OCI-LY3 (cell line): ENCODE measurements at regions not wholly inside any gene's neighbourhood (a gene's known extent, or its start where the extent isn't known, plus 50 kb on each side); places are given as distances from the start of the nearest gene placed in this dataset.

ENCODE experiments used
- H2AFZ ChIP-seq: fragments of 200-600, 300-600 bp; shearing (Covaris generic); 2 replicates; pipeline ENCODE4 v1.6.0; 2014; ENCODE audit warnings: antibody characterized with exemption, low read depth, low read length
- H3K27ac ChIP-seq: fragments of 200-600, 300-600 bp; sonication (generic); 2 replicates; pipeline ENCODE4 v1.5.1; 2014; ENCODE audit warnings: mild to moderate bottlenecking, low read length, moderate library complexity, mixed read lengths
- H3K27me3 ChIP-seq: fragments of 200-600, 300-600 bp; sonication (generic); 2 replicates; pipeline ENCODE4 v1.6.1; 2014; ENCODE audit warnings: low read depth, low read length, mixed read lengths
- H3K36me3 ChIP-seq: fragments of 200-600, 300-600 bp; sonication (generic); replicated peaks from 2 replicates; pipeline ENCODE3; 2014; ENCODE audit warnings: low read depth, low read length, mixed read lengths
- H3K4me1 ChIP-seq: fragments of 300-600, 200-600 bp; sonication (generic); 2 replicates; pipeline ENCODE4 v1.6.1; 2014; ENCODE audit warnings: low read length, mixed read lengths
- H3K4me2 ChIP-seq: fragments of 200-600, 300-600 bp; sonication (generic); 2 replicates; pipeline ENCODE4 v1.6.1; 2014; ENCODE audit warnings: low read length, mixed read lengths
- H3K4me3 ChIP-seq: fragments of 300-600, 200-600 bp; sonication (generic); 2 replicates; pipeline ENCODE4 v1.5.1; 2014; ENCODE audit warnings: antibody characterized with exemption, mild to moderate bottlenecking, low read length, moderate library complexity
- H3K79me2 ChIP-seq: fragments of 300-600, 200-600 bp; shearing (Covaris generic); 2 replicates; pipeline ENCODE4 v1.6.1; 2014; ENCODE audit warnings: mild to moderate bottlenecking, low read length, mixed read lengths
- H3K9ac ChIP-seq: fragments of 300-600, 200-600 bp; shearing (Covaris generic); 2 replicates; pipeline ENCODE4 v1.6.0; 2014; ENCODE audit warnings: mild to moderate bottlenecking, low read length, moderate library complexity
- H3K9me3 ChIP-seq: fragments of 200-600, 300-600 bp; shearing (Covaris generic); 2 replicates; pipeline ENCODE4 v1.6.1; 2014; ENCODE audit warnings: low read length, mixed read lengths; ENCODE audit not compliant: insufficient read depth
- H4K20me1 ChIP-seq: fragments of 200-600, 300-600 bp; sonication (generic); 2 replicates; pipeline ENCODE4 v1.6.1; 2016; ENCODE audit warnings: low read length, mixed read lengths; ENCODE audit not compliant: insufficient read depth
- CTCF ChIP-seq: fragments of 200-600, 300-600 bp; sonication (generic); IDR thresholded peaks from 2 replicates; pipeline ENCODE4 v1.5.1; 2014; ENCODE audit warnings: antibody characterized with exemption, low read length, low read depth
- EZH2phosphoT487 ChIP-seq: fragments of 200-600 bp; shearing (Covaris generic); IDR thresholded peaks from 2 replicates; pipeline ENCODE4 v1.6.1; 2018; ENCODE audit warnings: antibody characterized with exemption, mixed run types, low read depth

- H3K36me3 ChIP-seq: no peaks in the 10 kb centered on the region
- H3K4me1 ChIP-seq: no peaks in the 10 kb centered on the region
- H3K9ac ChIP-seq: no peak overlapping the region
- no peaks in the 10 kb centered on the region for H4K20me1 ChIP-seq
- TF ChIP-seq CTCF (no peak), EZH2phosphoT487 (no peak)
- H3K9me3 ChIP-seq: no peaks in the 10 kb centered on the region
- no peak overlapping the region for H3K4me2 ChIP-seq
- H3K79me2 ChIP-seq: no peaks in the 10 kb centered on the region
- H3K4me3 ChIP-seq: no peak overlapping the region
- H3K27ac ChIP-seq: no peak overlapping the region
- no peak overlapping the region for H2AFZ ChIP-seq
- no peaks in the 10 kb centered on the region for H3K27me3 ChIP-seq
These were observed 399.2 kb downstream of the EPM2A start for GRCh38 chr6:145336119-145336518.

DNA sequence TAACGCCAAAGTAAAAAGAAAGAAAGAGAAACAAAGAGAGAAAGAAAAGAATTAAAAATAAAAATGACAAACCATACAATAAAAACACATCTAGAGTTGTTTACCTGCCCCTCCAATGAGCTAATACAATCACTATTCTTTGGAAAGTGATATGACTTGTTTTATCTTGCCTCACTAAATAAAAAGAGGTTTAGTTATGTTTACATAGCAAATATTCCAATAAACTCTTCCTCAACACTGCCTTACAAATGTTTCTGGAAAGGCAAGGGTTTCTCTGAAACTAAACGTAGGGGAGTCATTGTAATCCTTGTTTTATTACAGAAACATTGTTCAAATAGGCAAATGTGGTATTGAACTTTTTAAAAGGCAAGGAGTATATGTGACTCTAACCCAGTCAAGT is 396.2 kb downstream of the EPM2A start:
- H3K36me3 ChIP-seq: no peaks in the 10 kb centered on the region
- H3K27ac ChIP-seq: no peak overlapping the region
- H3K9me3 ChIP-seq: no peaks in the 10 kb centered on the region
- no peak overlapping the region for H3K4me2 ChIP-seq
- no peaks in the 10 kb centered on the region for H3K4me1 ChIP-seq
- no peaks in the 10 kb centered on the region for H3K79me2 ChIP-seq
- no peak overlapping the region for H2AFZ ChIP-seq
- H3K9ac ChIP-seq: no peak overlapping the region
- no peak overlapping the region for H3K4me3 ChIP-seq
- no peaks in the 10 kb centered on the region for H4K20me1 ChIP-seq
- no peaks in the 10 kb centered on the region for H3K27me3 ChIP-seq
- TF ChIP-seq EZH2phosphoT487: no peak

DNA sequence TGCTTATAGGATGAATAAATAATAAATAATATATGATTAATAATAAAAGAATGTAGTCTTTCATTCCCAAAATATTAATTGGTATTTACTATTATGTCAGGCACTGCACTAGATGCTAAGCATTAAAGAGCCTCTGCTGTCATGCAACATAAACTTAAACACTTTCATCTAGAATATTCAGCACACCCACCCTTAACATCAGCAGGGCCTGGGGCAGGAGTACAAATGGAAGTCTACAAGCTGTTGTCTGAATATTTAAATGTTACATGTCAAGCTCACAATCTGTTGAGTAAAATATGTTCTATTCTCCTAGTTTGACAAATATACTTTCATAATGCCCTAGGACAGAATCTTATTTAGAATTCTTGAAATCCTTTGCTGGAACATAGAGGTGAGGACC is 395.1 kb downstream of the EPM2A start:
- Histone ChIP-seq H3K9ac (no peak overlapping the region), H3K4me2 (no peak overlapping the region), H3K36me3 (no peaks in the 10 kb centered on the region), H3K4me1 (no peaks in the 10 kb centered on the region), H3K9me3 (no peaks in the 10 kb centered on the region), H3K27ac (no peak overlapping the region), H2AFZ (no peak overlapping the region), H3K79me2 (no peaks in the 10 kb centered on the region), H3K4me3 (no peak overlapping the region), H3K27me3 (no peaks in the 10 kb centered on the region), H4K20me1 (no peaks in the 10 kb centered on the region)
- TF ChIP-seq EZH2phosphoT487 (no peak), CTCF (no peak)

- Histone ChIP-seq H3K9ac (no peak overlapping the region), H3K27me3 (no peaks in the 10 kb centered on the region), H3K4me1 (no peaks in the 10 kb centered on the region), H3K36me3 (no peaks in the 10 kb centered on the region), H3K79me2 (no peaks in the 10 kb centered on the region), H3K27ac (no peak overlapping the region), H3K4me3 (no peak overlapping the region), H4K20me1 (no peaks in the 10 kb centered on the region), H3K9me3 (no peaks in the 10 kb centered on the region), H3K4me2 (no peak overlapping the region), H2AFZ (no peak overlapping the region)
- no peak for TF ChIP-seq CTCF
- TF ChIP-seq EZH2phosphoT487: no peak
These were observed 390.2 kb downstream of the EPM2A start for GRCh38 chr6:145345094-145345493.

DNA sequence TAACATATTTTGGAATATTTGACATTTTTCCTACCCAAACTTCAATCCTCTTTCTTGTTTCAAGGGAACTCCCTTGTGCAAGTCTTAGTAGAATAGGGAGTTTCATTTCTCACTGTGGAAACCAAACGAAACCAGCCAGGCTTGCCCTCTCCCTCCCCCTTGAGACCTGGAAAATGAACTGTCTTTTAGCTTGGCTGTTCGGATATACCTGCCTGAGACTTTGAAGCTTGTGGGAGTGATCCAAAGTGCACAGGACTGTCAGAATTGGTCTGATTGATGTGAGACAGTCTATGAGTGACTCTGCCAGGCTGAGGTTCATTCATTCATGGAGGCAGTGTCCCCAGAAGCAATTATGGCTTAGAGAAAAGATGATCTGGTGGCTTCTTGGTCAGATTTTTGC is 388.1 kb downstream of the EPM2A start:
- H4K20me1 ChIP-seq: no peaks in the 10 kb centered on the region
- H3K4me1 ChIP-seq: no peaks in the 10 kb centered on the region
- TF ChIP-seq CTCF (no peak), EZH2phosphoT487 (no peak)
- H3K36me3 ChIP-seq: no peaks in the 10 kb centered on the region
- H3K9me3 ChIP-seq: no peaks in the 10 kb centered on the region
- H3K27ac ChIP-seq: no peak overlapping the region
- no peak overlapping the region for H3K4me3 ChIP-seq
- no peak overlapping the region for H3K9ac ChIP-seq
- H3K27me3 ChIP-seq: no peaks in the 10 kb centered on the region
- H2AFZ ChIP-seq: no peak overlapping the region
- no peak overlapping the region for H3K4me2 ChIP-seq
- H3K79me2 ChIP-seq: no peaks in the 10 kb centered on the region
